ENCODE measurements at regions not wholly inside any gene's neighbourhood (a gene's known extent, or its start where the extent isn't known, plus 50 kb on each side); places are given as distances from the start of the nearest gene placed in this dataset.

- H2BK5ac ChIP-seq (ENCODE audit: low read depth, low read length): no peak overlapping the region
- H4K5ac ChIP-seq (ENCODE audit: insufficient read length, low read depth, low read length): no peak overlapping the region
- H3K56ac ChIP-seq (replicated peaks; ENCODE audit: insufficient read length, low read depth, low read length): no peak overlapping the region
- H2BK12ac ChIP-seq (ENCODE audit: low read depth, low read length): no peak overlapping the region
- no peak overlapping the region for H3K4me2 ChIP-seq (ENCODE audit: insufficient read depth in 1 of 2, low read depth in 2 of 2, low read length in 2 of 2)
- H3K9ac ChIP-seq (replicated peaks in 1 of 4; ENCODE audit: extremely low read depth in 1 of 4, low read depth in 3 of 4, low read length in 3 of 4): no peak overlapping the region
- no peak overlapping the region for H3K4me3 ChIP-seq (ENCODE audit: extremely low read depth in 1 of 4, insufficient read depth in 2 of 4, low read depth in 3 of 4, low read length in 4 of 4)
- no peak overlapping the region for H4K8ac ChIP-seq (ENCODE audit: extremely low read depth, insufficient read depth, low read length)
- H2BK20ac ChIP-seq (ENCODE audit: low read length): no peak overlapping the region
- FAIRE-seq (no peak), DNase-seq (ENCODE audit: low read depth in 1 of 2, low spot score in 2 of 2) (no peak)
- H2BK15ac ChIP-seq (ENCODE audit: low read length): no peak overlapping the region
- H4K91ac ChIP-seq (replicated peaks; ENCODE audit: insufficient read length, low read length): no peak overlapping the region
- no peak overlapping the region for H3K18ac ChIP-seq (ENCODE audit: extremely low read depth, low read length)
- no peaks in the 10 kb centered on the region for H3K36me3 ChIP-seq (ENCODE audit: control insufficient read depth in 2 of 4, insufficient read depth in 4 of 4, low read length in 3 of 4)
- H3K4ac ChIP-seq (replicated peaks; ENCODE audit: insufficient read length, low read depth, low read length): no peak overlapping the region
- H3K23ac ChIP-seq (ENCODE audit: insufficient read length): no peak overlapping the region
- no peak overlapping the region for H2BK120ac ChIP-seq (replicated peaks; ENCODE audit: low read depth, low read length)
- H3K14ac ChIP-seq (ENCODE audit: insufficient read length): no peak overlapping the region
- H3K79me1 ChIP-seq (ENCODE audit: low read depth, low read length): no peaks in the 10 kb centered on the region
- no peak overlapping the region for H2AK5ac ChIP-seq (ENCODE audit: low read depth, low read length)
- CTCF ChIA-PET (ENCODE audit: partially characterized antibody): no interaction called here
- H2AFZ ChIP-seq (ENCODE audit: low read length): no peak overlapping the region
- H3K4me1 ChIP-seq (replicated peaks in 1 of 4; ENCODE audit: control insufficient read depth in 3 of 4, insufficient read depth in 4 of 4, low read length in 3 of 4): no peaks in the 10 kb centered on the region
- 95 to 100% methylated on average over 1 to 5 of the region's 5 CpGs for whole genome bisulfite sequencing, 2 experiments (ENCODE audit: extremely low coverage in 1 of 2, insufficient coverage in 1 of 2, insufficient read length in 1 of 2, insufficient replicate concordance in 2 of 2, low coverage in 1 of 2, low lambda C conversion rate in 2 of 2, missing lambda C conversion rate in 1 of 2)
- no peaks in the 10 kb centered on the region for H4K20me1 ChIP-seq (replicated peaks in 1 of 2; ENCODE audit: control insufficient read depth in 1 of 2, insufficient read depth in 2 of 2, low read length in 2 of 2)
- no peaks in the 10 kb centered on the region for H3K9me3 ChIP-seq (ENCODE audit: insufficient read depth in 2 of 2, low read depth in 1 of 2, low read length in 1 of 2)
- POLR2A ChIA-PET (ENCODE audit: partially characterized antibody): no interaction called here
- no peak overlapping the region for H3K27ac ChIP-seq (ENCODE audit: low read depth, low read length)
- H3K79me2 ChIP-seq (ENCODE audit: control insufficient read depth in 1 of 2, insufficient read depth in 2 of 2, low read length in 2 of 2): no peaks in the 10 kb centered on the region
- no peaks in the 10 kb centered on the region for H3K27me3 ChIP-seq (replicated peaks in 1 of 4; ENCODE audit: control insufficient read depth in 3 of 4, extremely low read depth in 1 of 4, insufficient read depth in 3 of 4, low read length in 3 of 4)
- no peaks in the 10 kb centered on the region for H3K23me2 ChIP-seq (ENCODE audit: low read depth, low read length)
- TF ChIP-seq SP4 (IDR thresholded peaks at IDR 0.05; ENCODE audit: low read length): no peak
- TF ChIP-seq KDM1A (IDR thresholded peaks at IDR 0.05; ENCODE audit: borderline replicate concordance, low read length): no peak
- no peak for TF ChIP-seq USF2 (IDR thresholded peaks at IDR 0.05; ENCODE audit: low read length)
- no peak for TF ChIP-seq SP1 (IDR thresholded peaks at IDR 0.05; ENCODE audit: low read depth, low read length)
- no peak for TF ChIP-seq SAP30 (IDR thresholded peaks at IDR 0.05; ENCODE audit: insufficient read depth, insufficient replicate concordance, low read length)
- no peak for TF ChIP-seq GTF2F1 (IDR thresholded peaks at IDR 0.05; ENCODE audit: borderline replicate concordance, low read depth, low read length)
- no peak for TF ChIP-seq MAX (IDR thresholded peaks at IDR 0.05)
- no peak for TF ChIP-seq YY1 (IDR thresholded peaks at IDR 0.05; ENCODE audit: low read depth, low read length)
- TF ChIP-seq BRCA1 (IDR thresholded peaks at IDR 0.05; ENCODE audit: low read depth, low read length): no peak
- TF ChIP-seq KDM4A (IDR thresholded peaks at IDR 0.05; ENCODE audit: low read depth, low read length, severe bottlenecking): no peak
- no peak for TF ChIP-seq CREB1 (IDR thresholded peaks at IDR 0.05)
- no peak for TF ChIP-seq CHD2 (IDR thresholded peaks at IDR 0.05; ENCODE audit: low read length)
- no peak for TF ChIP-seq JUN (IDR thresholded peaks at IDR 0.05; ENCODE audit: low read depth, low read length)
- no peak for TF ChIP-seq TAF7 (optimal IDR thresholded peaks at IDR 0.05; ENCODE audit: borderline replicate concordance, low read depth, low read length)
- TF ChIP-seq HDAC6 (IDR thresholded peaks at IDR 0.05; ENCODE audit: low read depth, low read length): no peak
These were observed 120.4 kb downstream of the FOXG1 start for GRCh38 chr14:28886940-28887339.
